GM18499 (cell line): ENCODE measurements at regions not wholly inside any gene's neighbourhood (a gene's known extent, or its start where the extent isn't known, plus 50 kb on each side); places are given as distances from the start of the nearest gene placed in this dataset.

Source experiments
- ATAC-seq: cut with Tn5 transposase; IDR thresholded peaks from one replicate; pipeline ENCODE4 v1.9.1; 2021; ENCODE audit warnings: moderate number of reproducible peaks; ENCODE audit not compliant: insufficient read depth, unreplicated experiment

DNA sequence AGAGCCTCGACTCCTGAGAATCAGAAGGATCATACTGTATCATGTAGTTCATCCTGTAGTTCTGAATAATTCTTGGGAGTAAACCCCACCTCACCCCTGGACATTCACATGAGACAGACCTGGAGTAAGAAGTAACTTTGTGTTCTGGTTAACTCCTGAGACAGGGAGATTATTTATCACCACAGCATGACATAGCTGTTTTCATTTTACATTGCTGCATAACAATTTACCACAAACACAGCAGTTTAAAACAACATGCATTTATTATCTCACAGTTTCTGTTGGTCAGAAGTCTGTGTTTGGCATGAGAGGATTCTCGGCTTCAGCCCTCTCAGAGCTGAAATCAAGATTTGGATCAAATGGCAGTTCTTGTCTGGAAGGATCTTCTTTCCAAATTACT, 855.8 kb upstream of the FANCL start:
- no peak for ATAC-seq

DNA sequence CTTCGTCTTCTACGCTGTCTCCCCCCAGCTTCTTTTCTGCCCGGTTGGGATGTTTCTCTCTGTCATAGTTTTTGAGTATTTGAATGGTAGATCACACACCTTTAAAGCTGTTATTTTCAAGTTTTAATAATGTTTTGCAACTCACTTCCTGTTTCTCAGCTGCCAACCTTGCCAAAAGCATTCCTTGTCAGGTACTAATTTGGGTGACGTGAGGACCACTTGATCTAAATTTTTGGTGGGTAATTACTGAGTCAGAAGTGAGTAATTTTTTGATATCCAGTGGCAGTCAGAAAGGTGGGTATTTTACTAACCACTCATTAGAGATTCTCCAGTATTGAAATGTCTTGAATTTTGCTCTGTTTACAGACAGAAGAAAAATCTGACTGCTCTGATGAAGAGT, 852.4 kb upstream of the FANCL start:
- no peak for ATAC-seq

DNA sequence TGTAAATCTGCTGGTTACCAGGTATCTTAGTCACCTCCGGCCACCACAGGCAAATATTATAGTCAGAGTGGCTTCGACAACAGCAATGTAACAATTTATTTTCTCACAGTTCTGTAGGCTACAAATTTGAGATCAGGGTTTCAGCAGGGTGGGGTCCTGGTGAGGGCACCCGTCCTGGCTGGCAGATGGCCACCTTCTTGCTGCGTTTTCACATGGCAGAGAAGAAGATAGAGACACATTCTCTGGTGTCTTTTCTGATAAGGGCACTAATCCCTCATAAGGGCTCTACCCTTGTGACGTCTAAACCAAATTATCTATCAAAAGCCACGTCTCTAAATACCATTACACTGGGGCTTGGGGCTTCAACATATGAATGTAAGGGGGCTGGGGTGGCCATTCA, 843.2 kb upstream of the FANCL start:
- ATAC-seq, result no peak

- ATAC-seq, result no peak
These were observed 842.1 kb upstream of the FANCL start for GRCh38 chr2:59083075-59083828.

GRCh38 chr2:59082657-59083056, 841.5 kb upstream of the FANCL start:
- no peak for ATAC-seq

- ATAC-seq, result no peak
These were observed 839.5 kb upstream of the FANCL start for GRCh38 chr2:59080451-59081181.

DNA sequence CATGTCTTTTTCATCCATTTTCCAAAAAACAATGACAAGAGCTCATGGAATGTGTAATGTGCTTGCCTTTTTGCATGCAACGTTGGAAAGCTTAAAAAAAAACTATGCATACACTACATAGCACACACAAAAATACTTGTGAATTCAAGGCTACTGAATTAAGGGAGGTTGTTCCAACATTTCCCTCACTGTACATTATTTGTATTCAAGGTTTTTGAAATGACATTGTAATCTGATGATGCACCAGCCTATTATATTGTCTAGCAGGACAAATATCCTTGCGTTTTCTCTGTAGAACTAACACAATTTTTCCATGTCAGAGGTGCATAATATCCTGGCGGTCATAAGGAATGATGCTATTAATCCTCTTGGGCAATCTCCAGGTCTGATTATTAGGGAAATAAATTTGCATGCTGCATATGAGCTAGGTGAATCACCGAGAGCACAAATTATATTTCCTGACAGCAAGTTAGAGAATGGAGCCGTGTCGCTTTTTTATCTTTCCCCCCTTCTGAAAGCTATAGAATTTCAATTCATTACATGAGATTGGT, 836.9 kb upstream of the FANCL start:
- ATAC-seq, result no peak

DNA sequence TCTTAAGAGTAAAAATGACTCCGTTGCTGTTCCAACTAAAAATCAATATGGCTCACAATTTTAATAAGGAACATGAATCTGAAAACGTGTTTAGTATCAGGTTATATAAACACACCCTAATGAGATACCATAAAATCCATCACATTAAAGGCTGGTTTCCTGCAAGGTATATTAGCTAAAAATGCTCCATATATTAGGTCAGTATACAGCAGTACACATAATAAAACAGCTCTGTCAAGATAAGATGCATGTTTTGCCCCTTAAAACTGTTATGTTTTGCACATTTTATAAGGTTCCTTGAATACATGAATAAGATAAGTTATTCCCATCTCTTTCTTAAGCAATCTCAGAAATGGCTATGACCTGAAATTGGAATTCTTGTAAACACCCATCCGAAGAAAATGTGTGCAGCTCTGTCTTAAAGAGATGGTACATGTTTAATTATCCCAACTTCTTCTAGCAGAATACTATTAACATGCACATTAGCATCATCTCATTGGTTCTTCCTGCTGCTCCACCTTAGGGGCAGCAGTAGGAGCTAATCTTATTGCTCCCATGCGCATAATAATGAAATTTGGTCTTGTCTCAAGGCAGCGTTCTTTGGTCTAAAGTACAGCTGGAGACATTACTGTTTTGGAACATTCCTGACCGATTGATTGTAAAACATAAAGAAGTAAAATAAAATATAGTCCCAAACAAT, 836.1 kb upstream of the FANCL start:
- ATAC-seq, result no peak

- no peak for ATAC-seq
These were observed 835.0 kb upstream of the FANCL start for GRCh38 chr2:59076079-59076619.

DNA sequence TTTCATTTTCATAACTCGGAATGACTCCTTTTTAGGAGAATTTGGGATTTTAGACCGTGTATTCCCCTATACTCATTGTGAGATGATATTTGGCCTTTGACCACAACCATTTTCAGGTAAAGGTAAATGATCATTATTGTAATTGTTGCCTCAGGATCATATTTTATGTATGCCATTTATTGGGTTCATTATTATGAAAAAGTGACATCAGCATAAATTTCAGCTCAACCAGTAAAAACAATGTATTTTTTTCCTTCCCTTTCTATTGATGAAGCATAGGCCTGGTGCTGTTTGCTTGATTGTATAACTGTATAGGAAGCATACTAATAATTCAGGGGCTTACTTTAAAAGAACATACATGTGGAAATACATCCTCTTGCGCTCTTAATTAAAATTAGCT, 832.9 kb upstream of the FANCL start:
- no peak for ATAC-seq

GRCh38 chr2:59073286-59073685, 832.2 kb upstream of the FANCL start:
- ATAC-seq, result no peak

- ATAC-seq, result no peak
These were observed 827.1 kb upstream of the FANCL start for GRCh38 chr2:59068255-59068654.

DNA sequence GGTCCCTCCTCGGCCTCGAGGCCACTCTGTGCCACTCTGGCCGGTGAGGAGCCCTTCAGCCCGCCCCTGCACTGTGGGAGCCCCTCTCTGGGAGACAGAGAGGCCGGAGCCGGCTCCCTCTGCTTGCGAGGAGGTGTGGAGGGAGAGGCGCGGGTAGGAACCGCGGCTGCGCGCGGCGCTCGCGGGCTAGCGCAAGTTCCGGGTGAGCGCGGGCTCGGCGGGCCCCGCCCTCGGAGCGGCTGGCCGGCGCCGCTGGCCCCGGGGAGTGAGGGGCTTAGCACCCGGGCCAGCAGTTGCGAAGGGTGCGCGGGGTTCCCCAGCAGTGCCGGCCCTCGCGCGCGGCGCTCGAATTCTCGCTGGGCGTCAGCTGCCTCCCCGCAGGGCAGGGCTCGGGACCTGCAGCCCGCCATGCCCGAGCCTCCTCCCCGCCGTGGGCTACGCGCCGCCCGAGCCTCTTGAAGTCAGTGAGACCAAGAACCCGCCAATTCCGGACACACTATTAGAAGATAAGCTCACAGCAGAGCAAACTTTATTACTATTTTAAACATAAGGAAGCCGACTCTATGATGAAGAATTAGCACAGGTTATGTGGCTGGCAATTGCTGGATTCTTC, 825.8 kb upstream of the FANCL start:
- no peak for ATAC-seq

DNA sequence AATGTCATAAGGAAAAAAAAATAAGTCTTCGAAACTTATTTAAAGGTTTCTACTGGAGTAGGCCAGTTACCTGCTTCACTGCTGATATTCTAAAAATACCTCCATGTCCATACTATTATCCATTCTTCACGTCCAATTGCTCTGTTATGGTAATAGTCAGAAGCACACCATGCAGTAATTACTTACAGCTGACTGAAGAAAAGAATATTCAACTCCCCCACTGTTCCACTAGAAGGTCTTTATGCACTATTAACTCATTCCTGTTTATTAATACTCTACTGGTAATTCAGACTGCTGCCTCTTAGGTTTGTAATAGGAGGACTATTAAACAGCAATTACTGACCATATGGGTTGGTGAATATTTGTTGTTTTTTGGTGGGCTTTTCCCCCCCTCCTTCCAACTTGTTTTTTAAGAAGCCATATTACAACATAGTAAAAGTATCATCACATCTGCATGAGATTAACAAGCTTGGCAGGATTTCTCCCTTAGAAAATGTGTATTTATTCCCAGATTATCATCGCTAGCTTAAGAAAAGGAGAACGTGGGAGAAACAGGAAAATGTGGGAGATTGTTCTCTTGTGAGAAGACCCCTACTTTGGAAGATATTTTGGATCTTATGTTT, 806.4 kb upstream of the FANCL start:
- no peak for ATAC-seq

DNA sequence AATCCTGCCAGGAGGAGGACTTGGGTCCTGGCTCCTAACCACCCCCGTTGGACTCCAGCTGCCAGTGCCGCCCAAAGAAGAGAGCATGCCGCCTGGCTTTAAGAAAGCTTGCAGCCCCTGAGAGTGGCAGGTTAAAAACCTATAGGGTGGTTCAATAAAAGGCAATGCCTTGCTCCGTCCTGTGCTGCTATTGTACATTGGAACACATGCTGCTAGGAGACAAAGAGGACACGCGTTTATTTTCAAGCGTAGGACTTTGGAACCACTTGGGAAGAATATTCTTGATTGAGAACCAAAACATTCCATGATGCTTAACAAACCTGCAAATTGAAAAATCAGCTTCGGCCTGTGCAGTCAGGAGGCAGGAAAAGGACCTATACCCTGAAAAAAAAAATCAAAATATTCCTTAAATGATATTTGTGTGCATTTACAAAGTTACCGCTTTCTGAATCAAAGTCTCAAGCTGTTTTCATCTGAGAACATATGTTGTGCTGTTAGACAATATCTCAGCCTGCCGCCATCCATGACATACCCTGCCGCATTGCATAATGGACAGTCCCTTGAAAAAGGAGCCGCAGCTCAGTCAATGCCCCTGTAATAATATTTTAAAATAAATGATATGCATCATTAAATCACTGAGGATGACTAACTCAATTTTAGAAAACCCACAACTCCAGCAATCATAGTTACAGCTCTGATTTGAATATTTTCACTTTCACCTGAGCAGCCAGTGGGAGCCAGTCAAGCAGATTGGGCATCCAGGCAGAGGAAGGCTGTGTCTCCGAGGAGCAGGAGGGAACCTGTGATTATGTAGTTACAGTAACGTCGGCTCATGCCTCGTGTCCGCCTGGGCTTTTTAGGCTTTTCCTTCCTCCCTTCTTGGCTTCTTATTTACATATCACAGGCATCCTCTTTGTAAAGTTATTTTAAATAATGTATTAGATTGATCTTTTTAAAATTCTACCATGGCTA, 805.6 kb upstream of the FANCL start:
- ATAC-seq, result no peak

GRCh38 chr2:59044736-59045135, 803.6 kb upstream of the FANCL start:
- no peak for ATAC-seq

- ATAC-seq, result no peak
These were observed 800.0 kb upstream of the FANCL start for GRCh38 chr2:59041139-59041538.

DNA sequence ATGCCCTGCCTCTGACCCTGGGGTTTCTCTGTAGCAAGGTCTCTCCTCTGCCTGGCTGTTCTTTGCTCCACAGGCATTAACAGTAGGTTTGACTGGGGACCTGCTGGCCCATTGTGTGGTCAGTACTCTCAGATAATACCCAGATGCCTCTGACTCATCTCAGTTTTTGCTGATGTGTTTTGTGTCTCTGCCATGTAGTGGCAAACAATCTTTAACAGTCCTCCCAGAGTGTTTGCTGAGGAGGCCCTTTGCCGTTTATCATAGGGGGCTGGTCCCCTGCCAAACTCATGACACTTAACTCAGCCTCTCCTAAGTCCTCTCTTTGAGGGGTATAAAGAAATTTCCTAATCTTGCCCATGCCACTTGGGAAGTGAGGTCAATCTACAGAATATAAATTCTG, 793.7 kb upstream of the FANCL start:
- ATAC-seq, result no peak

- ATAC-seq, result no peak
These were observed 793.0 kb upstream of the FANCL start for GRCh38 chr2:59034106-59034505.
